Urinary bladder (tissue), 3 donors: ENCODE measurements at regions not wholly inside any gene's neighbourhood (a gene's known extent, or its start where the extent isn't known, plus 50 kb on each side); places are given as distances from the start of the nearest gene placed in this dataset.

Experiments
- DNase-seq: peaks from one replicate; pipeline ENCODE4 v3.0.0-alpha.2; 2015; ENCODE audit errors: extremely low spot score
- H3K27ac ChIP-seq: one replicate; pipeline ENCODE4 v1.5.1; 2013; ENCODE audit warnings: low read depth, mild to moderate bottlenecking, moderate library complexity
- H3K36me3 ChIP-seq: one replicate; pipeline ENCODE4 v1.6.1; 2013; ENCODE audit warnings: mild to moderate bottlenecking, moderate library complexity; ENCODE audit not compliant: insufficient read depth
- H3K4me1 ChIP-seq: one replicate; pipeline ENCODE4 v1.6.1; 2013; ENCODE audit warnings: mild to moderate bottlenecking, moderate library complexity; ENCODE audit not compliant: insufficient read depth
- H3K4me3 ChIP-seq: one replicate; pipeline ENCODE4 v1.5.1; 2013; ENCODE audit warnings: low read depth, low read length
- WGBS: extraction: QIAGEN DNeasy Blood & Tissue Kit; methylation state at CpG from one replicate; pipeline ENCODE4 v1.1.7; 2013; 5-methylcytosine and 5-hydroxymethylcytosine counted together
- donor health status: healthy with polysubstance abuse.
- donor health status: healthy.

DNA sequence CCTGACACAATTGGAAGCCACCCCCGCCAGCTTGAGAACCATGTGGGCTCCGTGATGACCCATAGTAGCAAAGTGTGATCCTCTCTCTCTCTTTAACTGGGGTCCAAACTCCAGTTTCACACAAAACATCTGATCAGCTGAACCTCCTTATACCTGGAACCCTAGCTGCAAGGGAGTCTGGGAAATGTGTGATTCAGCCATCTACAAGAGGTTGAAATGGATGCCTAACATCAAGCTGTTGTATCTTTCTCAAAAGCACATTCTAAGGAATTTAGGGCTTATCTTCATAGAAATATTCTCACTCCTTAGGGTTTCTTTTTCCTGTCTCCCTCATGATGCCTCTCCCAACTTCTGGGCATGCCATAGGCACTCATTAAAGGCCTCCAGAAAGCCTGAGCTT, 126.0 kb downstream of the BCOR start:
- no peak overlapping the region for H3K27ac ChIP-seq
- no peaks in the 10 kb centered on the region for H3K4me1 ChIP-seq
- 100% methylated on average over 2 of the region's 2 CpGs for whole genome bisulfite sequencing
- no peak for DNase-seq
- no peaks in the 10 kb centered on the region for H3K36me3 ChIP-seq
- no peak overlapping the region for H3K4me3 ChIP-seq

DNA sequence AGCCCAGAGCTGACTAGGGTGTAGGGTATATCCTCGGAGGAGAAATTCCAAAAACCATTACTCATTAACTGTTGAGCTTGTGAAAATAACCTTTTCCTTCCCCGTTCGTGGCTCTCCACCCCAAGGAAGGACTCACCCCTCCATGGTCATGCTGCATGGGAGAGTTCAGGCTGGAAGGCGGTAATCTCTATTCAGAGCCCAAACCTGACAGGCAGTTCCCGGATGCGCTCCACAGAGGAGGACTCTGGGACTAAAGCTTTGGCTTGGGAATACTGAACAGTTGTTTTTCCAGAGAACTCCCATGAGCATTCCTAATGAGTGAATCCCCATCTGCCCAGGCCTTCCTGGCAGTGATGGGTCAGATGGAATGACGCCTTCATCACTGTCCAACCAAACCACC, 125.4 kb downstream of the BCOR start:
- WGBS: 87% methylated on average over 7 of the region's 7 CpGs
- H3K36me3 ChIP-seq: no peaks in the 10 kb centered on the region
- H3K4me3 ChIP-seq: no peak overlapping the region
- no peak for DNase-seq
- H3K4me1 ChIP-seq: no peaks in the 10 kb centered on the region
- no peak overlapping the region for H3K27ac ChIP-seq

DNA sequence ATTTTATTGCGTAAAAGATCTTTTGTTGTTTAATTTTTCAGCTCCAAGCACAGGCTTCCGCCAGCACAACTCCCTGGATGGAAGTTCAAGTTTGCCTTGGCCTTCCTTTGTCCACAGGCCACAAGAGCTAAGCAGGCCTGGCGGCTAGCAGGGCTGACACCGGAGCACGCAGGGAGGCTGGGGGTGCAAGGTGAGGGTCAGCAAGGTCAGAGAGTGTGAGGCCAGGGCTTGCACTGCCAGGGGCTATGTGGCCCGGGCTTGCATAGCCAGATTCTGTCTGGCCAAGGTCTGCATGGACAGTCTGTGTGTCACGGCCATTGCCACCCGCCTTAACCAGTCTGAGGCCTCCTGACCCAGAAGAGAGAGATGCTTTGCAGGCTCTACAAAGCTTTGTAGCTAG, 123.9 kb downstream of the BCOR start:
- H3K36me3 ChIP-seq: no peaks in the 10 kb centered on the region
- no peak for DNase-seq
- no peaks in the 10 kb centered on the region for H3K4me1 ChIP-seq
- no peak overlapping the region for H3K4me3 ChIP-seq
- no peak overlapping the region for H3K27ac ChIP-seq
- WGBS: 79% methylated on average over 8 of the region's 8 CpGs

DNA sequence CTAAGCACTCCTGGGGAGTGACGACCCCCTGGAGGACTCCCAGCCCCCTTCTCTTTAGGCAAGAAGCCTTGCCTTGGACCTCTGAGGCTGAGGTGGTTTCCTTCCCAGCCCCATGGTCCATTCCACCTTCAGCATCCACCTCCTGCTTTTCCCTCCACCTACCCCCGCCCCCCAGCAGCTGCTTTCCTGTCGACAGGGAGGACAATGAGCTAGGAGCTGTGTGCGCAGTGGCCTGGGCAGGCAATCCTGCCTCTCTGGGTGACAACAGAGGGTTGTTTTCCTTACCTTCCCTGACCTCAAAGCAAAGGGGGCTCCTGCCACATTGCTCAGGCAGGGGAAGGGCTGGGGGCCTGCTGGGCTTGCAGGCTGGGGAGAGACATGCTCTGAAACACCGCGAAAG, 123.5 kb downstream of the BCOR start:
- Histone ChIP-seq H3K4me1 (no peaks in the 10 kb centered on the region), H3K4me3 (no peak overlapping the region), H3K36me3 (no peaks in the 10 kb centered on the region), H3K27ac (no peak overlapping the region)
- DNase-seq: no peak
- WGBS: 90% methylated on average over 6 of the region's 6 CpGs

DNA sequence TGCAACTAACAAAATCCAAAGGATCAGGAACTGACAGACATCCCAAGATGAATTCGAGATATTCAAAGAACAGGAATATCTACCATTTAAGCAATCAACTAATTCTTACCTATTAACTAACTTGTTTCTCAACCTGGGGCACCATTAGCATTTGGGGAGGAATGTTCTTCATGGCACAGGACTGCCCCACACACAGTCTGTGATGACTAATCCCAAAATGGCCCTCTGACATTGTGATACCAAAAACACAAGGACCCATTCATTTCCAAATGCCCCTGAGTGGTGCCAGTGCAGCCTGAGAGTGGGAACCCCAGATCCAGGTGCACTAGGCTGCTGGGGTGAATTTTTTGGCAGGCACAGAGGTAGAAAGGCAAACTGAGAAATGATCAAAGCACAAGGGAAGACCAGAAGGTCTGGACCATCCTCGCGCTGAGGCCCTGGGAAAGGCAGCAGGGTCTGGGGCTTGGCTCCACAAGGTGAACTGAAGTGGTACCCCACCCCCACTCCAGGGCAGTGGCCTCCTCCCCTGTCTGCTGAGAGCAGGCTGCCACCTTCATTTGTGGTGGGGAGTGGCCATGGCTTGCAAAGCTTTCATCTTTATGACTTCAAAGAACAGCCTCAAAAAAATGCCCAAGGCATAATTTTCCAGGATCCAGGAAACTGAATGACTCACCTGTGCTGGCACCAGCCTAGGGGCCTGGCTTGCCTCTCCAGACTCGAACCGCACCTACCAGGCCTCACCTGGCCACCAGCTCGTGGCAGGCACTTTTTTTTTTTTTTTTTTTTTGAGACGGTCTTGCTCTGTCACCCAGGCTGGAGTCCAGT, 122.4 kb downstream of the BCOR start:
- 86% methylated on average over 7 of the region's 7 CpGs for WGBS
- DNase-seq: no peak
- H3K27ac ChIP-seq: no peak overlapping the region

DNA sequence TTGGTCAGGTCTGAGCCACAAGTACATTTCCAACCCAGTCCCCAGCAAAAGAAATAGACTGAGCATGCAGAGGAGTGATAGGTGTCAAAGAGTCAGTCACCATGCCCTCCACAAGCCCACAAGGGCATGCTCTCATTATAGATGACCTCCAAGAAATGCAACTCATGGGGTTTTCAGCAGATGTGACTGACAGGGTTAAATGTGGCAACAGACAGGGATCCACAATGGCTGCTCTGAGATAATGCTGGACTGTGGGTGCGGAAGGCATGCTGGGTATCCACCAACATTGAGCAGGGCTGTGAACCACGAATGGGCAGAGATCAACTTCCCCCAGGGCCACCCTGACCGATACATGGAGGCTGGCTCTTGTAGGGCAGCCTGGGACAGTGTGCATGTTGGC, 115.8 kb downstream of the BCOR start:
- DNase-seq: no peak
- H3K4me1 ChIP-seq: no peaks in the 10 kb centered on the region
- WGBS: 98% methylated on average over 3 of the region's 3 CpGs
- no peak overlapping the region for H3K4me3 ChIP-seq
- H3K36me3 ChIP-seq: no peaks in the 10 kb centered on the region
- H3K27ac ChIP-seq: no peak overlapping the region

More for the DNA sequence above, 122.4 kb downstream of the BCOR start:
- H3K4me3 ChIP-seq: no peak overlapping the region
- no peaks in the 10 kb centered on the region for H3K36me3 ChIP-seq
- H3K4me1 ChIP-seq: no peaks in the 10 kb centered on the region

DNA sequence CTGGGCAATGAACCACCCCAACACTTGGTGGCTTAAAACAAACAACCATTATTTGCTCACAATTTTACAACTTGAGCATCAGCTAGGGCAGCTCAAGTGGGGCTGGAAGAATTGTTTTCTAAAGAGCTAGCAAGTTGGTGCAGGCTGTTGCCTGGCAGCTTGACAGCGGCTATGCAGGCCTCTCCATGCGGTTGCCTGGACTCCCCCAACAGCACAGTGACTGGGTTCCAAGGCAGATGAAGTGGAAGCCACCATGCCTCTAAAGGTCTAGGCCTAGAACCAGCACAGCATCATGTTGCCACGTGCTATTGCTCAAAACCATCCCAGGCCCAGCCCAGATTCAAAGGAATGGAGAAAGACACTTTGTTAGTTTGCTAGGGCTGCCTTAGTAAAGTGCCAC, 114.8 kb downstream of the BCOR start:
- H3K4me1 ChIP-seq: no peaks in the 10 kb centered on the region
- no peak overlapping the region for H3K27ac ChIP-seq
- no peak overlapping the region for H3K4me3 ChIP-seq
- 87% methylated on average over 3 of the region's 3 CpGs for WGBS
- H3K36me3 ChIP-seq: no peaks in the 10 kb centered on the region
- DNase-seq: no peak

DNA sequence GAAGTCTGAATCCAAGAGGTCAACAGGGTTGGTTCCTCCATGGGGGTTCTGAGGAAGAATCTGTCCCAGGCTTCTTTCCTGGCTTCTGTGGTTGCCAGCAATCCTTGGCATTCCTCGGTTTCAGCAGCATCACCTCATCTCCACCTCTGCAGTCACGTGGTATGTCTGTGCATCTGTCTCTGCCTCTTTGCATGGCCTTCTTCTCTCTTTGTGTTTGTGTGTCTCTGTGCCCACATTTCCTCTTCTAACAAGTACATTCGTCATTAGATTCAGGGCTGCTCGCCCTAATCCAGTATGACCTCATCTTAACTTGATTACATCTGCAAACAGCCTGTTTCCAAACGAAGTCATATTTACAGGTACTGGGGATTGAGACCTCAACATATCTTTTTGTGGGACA, 114.0 kb downstream of the BCOR start:
- no peak for DNase-seq
- Histone ChIP-seq H3K27ac (no peak overlapping the region), H3K4me1 (no peaks in the 10 kb centered on the region), H3K4me3 (no peak overlapping the region), H3K36me3 (no peaks in the 10 kb centered on the region)
- WGBS: 47% methylated on average over 5 of the region's 5 CpGs

DNA sequence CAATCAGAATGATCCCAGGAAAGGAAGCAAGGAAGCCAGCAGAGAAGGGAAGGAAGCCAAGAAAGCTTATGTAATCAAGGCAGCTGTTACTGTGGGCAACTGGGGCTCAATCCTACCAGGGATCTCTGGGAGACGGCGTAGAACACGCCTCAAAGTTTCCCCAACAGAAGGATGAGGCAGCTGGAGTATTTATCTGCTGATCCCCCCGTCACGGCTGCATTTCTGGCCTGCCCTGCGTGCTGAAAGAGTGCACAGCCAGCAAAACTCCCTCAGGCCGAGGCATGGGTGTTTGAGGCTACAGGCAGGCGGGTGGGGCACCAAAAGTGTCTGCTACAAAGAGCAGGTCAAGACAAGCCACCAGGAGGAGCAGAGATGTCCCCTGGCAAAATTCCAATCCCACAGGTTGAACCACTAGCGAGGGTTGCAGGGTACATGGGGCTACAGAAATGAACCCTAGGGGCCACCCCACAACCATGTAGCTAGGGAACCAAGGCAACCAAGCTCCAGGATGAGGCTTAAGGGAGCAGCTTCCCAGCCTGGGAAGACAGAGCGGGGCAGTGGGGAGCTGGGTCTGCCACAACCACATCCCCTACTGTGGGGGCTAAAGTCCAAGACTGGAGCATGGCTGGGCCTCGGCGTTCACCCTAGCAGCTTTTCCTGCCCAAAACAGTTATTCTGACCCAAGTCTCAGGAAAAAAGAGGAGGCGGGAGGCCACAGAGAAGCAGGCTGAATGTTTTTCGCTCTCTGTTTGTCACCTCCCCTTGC, 113.4 kb downstream of the BCOR start:
- Histone ChIP-seq H3K4me3 (no peak overlapping the region), H3K36me3 (no peaks in the 10 kb centered on the region), H3K4me1 (no peaks in the 10 kb centered on the region), H3K27ac (no peak overlapping the region)
- DNase-seq: no peak
- WGBS: 48% methylated on average over 14 of the region's 14 CpGs

DNA sequence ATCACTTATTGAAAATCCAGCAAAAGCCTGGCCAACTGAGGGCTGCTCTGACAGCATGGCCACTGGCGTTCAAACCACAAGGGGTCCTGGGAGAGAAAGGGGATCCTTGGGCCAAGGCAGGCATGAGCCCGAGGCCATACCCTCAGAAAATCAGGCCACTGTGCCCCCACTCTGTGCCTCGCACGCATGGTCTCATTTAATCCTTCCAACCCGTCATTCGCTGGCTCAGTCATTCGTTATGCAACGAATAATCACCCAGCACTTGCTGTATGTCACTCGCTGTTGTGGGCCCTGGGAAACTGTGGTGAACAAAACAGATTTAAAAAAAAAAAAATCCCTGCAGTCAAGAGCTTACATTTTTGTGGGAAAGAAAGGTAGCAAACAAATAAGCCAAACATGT, 112.7 kb downstream of the BCOR start:
- Histone ChIP-seq H3K27ac (no peak overlapping the region), H3K4me3 (no peak overlapping the region), H3K4me1 (no peaks in the 10 kb centered on the region), H3K36me3 (no peaks in the 10 kb centered on the region)
- WGBS: 93% methylated on average over 9 of the region's 9 CpGs
- DNase-seq: no peak

DNA sequence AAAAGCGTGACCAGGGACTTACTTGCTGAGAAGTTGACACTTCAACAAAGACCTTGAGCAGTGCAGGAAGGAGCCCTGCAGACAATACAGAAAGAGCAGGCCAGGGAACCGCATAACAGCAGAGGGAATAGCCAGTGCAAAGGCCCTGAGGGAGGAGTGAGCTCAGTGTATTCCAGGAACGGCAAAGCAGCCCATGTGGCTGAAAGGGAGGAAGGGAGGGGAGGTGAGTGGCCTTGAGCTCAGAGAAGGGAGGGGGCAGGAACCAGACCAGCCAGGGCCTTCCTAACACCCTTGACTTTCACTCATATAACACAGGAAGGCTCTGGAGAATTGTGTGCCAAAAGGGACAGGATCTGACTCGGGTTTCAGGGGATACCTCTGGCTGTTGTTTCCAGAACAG, 112.2 kb downstream of the BCOR start:
- DNase-seq: no peak
- H3K36me3 ChIP-seq: no peaks in the 10 kb centered on the region
- 51% methylated on average over 4 of the region's 4 CpGs for WGBS
- H3K4me1 ChIP-seq: no peaks in the 10 kb centered on the region
- no peak overlapping the region for H3K27ac ChIP-seq
- no peak overlapping the region for H3K4me3 ChIP-seq

DNA sequence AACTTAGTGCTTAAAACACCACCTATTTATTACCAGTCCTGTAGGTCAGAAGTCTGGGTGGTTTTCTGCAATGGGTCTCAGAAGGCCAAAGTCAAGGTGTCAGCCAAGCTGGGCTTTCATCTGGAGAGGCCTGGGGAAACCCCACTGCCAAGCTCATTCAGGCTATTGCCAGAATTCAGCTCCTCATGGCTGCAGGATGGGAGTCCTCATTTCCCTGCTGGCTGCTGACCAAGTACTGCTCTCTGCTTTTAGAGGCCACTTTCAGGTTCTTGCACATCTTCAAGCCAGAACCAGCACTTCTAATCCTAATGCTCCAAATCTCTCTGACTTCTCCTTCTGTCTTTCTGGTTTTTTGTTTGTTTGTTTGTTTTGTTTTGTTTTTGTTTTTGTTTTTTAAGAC, 109.3 kb downstream of the BCOR start:
- Histone ChIP-seq H3K4me1 (no peaks in the 10 kb centered on the region), H3K27ac (no peak overlapping the region), H3K36me3 (no peaks in the 10 kb centered on the region), H3K4me3 (no peak overlapping the region)
- no peak for DNase-seq

DNA sequence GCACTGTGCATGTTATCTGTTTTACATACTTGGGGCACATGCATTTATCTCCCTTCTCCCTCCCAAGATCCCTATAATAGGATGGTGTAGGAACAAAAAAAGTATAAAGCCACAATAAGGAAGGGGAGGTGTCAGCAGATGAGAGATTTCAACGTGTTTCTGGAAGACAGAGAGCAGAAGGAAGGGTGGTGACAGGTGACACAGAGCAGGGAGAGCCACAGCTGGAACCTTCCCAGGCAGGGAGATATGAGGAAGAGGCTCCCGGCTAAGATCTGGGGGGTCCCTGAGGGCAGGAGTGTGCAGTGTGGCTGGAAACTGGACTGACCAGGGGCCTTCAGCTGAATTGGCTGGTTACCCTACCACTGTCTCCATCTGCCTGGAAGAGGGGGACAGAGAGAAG, 107.4 kb downstream of the BCOR start:
- no peaks in the 10 kb centered on the region for H3K36me3 ChIP-seq
- 36% methylated on average over 2 of the region's 2 CpGs for WGBS

DNA sequence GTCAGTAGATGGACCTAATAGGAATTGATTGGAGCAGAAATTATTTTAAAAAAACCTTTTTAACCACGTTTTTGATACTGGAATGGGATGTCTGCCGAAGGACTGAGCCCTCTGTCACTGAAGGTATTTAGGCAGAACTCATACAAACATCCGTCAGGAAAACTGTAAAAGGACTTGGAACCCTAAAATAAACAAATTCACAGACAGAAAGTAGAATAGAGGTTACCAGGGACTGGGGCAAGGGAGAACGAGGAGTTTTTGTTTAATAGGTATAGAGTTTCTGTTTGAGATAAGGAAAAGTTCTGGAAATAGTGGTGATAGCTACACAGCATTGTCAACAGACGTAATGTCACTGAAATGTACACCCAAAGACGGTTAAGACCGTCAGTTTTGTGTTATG, 105.5 kb downstream of the BCOR start:
- no peaks in the 10 kb centered on the region for H3K36me3 ChIP-seq
- 75% methylated on average over 7 of the region's 7 CpGs for WGBS

More for the DNA sequence above, 107.4 kb downstream of the BCOR start:
- H3K4me1 ChIP-seq: no peaks in the 10 kb centered on the region
- DNase-seq: no peak
- H3K27ac ChIP-seq: no peak overlapping the region
- H3K4me3 ChIP-seq: no peak overlapping the region

More for the DNA sequence above, 105.5 kb downstream of the BCOR start:
- Histone ChIP-seq H3K4me3 (no peak overlapping the region), H3K4me1 (no peaks in the 10 kb centered on the region), H3K27ac (no peak overlapping the region)
- no peak for DNase-seq
